GM12872 (cell line): ENCODE measurements at regions not wholly inside any gene's neighbourhood (a gene's known extent, or its start where the extent isn't known, plus 50 kb on each side); places are given as distances from the start of the nearest gene placed in this dataset.

Experiments used
- CTCF ChIP-seq: IDR thresholded peaks from 3 replicates; pipeline ENCODE4 v1.5.1; 2011; ENCODE audit warnings: low read depth, mild to moderate bottlenecking, low read length, moderate library complexity; ENCODE audit not compliant: insufficient read depth

- no peak for TF ChIP-seq CTCF
Measured at GRCh38 chr9:3696368-3696767, 170.6 kb upstream of the RFX3 start.

GRCh38 chr9:3692606-3693005, 166.8 kb upstream of the RFX3 start:
- no peak for TF ChIP-seq CTCF

- TF ChIP-seq CTCF: no peak
Measured at GRCh38 chr9:3689555-3689954, 163.8 kb upstream of the RFX3 start.

GRCh38 chr9:3687145-3687544, 161.3 kb upstream of the RFX3 start:
- no peak for TF ChIP-seq CTCF

GRCh38 chr9:3682186-3682585, 156.4 kb upstream of the RFX3 start:
- no peak for TF ChIP-seq CTCF

GRCh38 chr9:3677541-3677940, 151.7 kb upstream of the RFX3 start:
- no peak for TF ChIP-seq CTCF

GRCh38 chr9:3676766-3677165, 151.0 kb upstream of the RFX3 start:
- TF ChIP-seq CTCF: no peak

GRCh38 chr9:3675946-3676345, 150.1 kb upstream of the RFX3 start:
- no peak for TF ChIP-seq CTCF
